ENCODE measurements at regions not wholly inside any gene's neighbourhood (a gene's known extent, or its start where the extent isn't known, plus 50 kb on each side); places are given as distances from the start of the nearest gene placed in this dataset.

- TF ChIP-seq CTCF (IDR thresholded peaks at IDR 0.05; ENCODE audit: insufficient read depth, low read length, severe bottlenecking), result no peak
- Histone ChIP-seq H3K4me3 (ENCODE audit: low read depth, low read length) (no peak overlapping the region), H3K27me3 (ENCODE audit: control insufficient read depth, insufficient read depth, low read length) (no peaks in the 10 kb centered on the region), H3K36me3 (ENCODE audit: control insufficient read depth, insufficient read depth, low read length) (no peaks in the 10 kb centered on the region)
- FAIRE-seq (no peak), DNase-seq (ENCODE audit: low read depth) (no peak)
Observed at GRCh38 chr19:28430214-28430613, 782.7 kb downstream of the UQCRFS1 start.

GRCh38 chr19:28429356-28429755, 783.6 kb downstream of the UQCRFS1 start:
- DNase-seq (ENCODE audit: low read depth), result no peak
- no peak overlapping the region for H3K4me3 ChIP-seq (ENCODE audit: low read depth, low read length)
- no peak for FAIRE-seq
- no peak for TF ChIP-seq CTCF (IDR thresholded peaks at IDR 0.05; ENCODE audit: insufficient read depth, low read length, severe bottlenecking)
- no peaks in the 10 kb centered on the region for H3K36me3 ChIP-seq (ENCODE audit: control insufficient read depth, insufficient read depth, low read length)
- H3K27me3 ChIP-seq (ENCODE audit: control insufficient read depth, insufficient read depth, low read length), result no peaks in the 10 kb centered on the region

GRCh38 chr19:28428663-28429348, 784.1 kb downstream of the UQCRFS1 start:
- FAIRE-seq (no peak), DNase-seq (ENCODE audit: low read depth) (no peak)
- no peak for TF ChIP-seq CTCF (IDR thresholded peaks at IDR 0.05; ENCODE audit: insufficient read depth, low read length, severe bottlenecking)
- no peaks in the 10 kb centered on the region for H3K36me3 ChIP-seq (ENCODE audit: control insufficient read depth, insufficient read depth, low read length)
- no peak overlapping the region for H3K4me3 ChIP-seq (ENCODE audit: low read depth, low read length)
- no peaks in the 10 kb centered on the region for H3K27me3 ChIP-seq (ENCODE audit: control insufficient read depth, insufficient read depth, low read length)

- H3K27me3 ChIP-seq (ENCODE audit: control insufficient read depth, insufficient read depth, low read length), result no peaks in the 10 kb centered on the region
- H3K4me3 ChIP-seq (ENCODE audit: low read depth, low read length), result no peak overlapping the region
- no peak for TF ChIP-seq CTCF (IDR thresholded peaks at IDR 0.05; ENCODE audit: insufficient read depth, low read length, severe bottlenecking)
- DNase-seq (ENCODE audit: low read depth), result no peak
- no peaks in the 10 kb centered on the region for H3K36me3 ChIP-seq (ENCODE audit: control insufficient read depth, insufficient read depth, low read length)
- peak; percentile 40 for FAIRE-seq
Observed at GRCh38 chr19:28427376-28428083, 785.4 kb downstream of the UQCRFS1 start.

- Histone ChIP-seq H3K4me3 (ENCODE audit: low read depth, low read length) (no peak overlapping the region), H3K27me3 (ENCODE audit: control insufficient read depth, insufficient read depth, low read length) (no peaks in the 10 kb centered on the region), H3K36me3 (ENCODE audit: control insufficient read depth, insufficient read depth, low read length) (no peaks in the 10 kb centered on the region)
- no peak for TF ChIP-seq CTCF (IDR thresholded peaks at IDR 0.05; ENCODE audit: insufficient read depth, low read length, severe bottlenecking)
- FAIRE-seq (no peak), DNase-seq (ENCODE audit: low read depth) (peak; percentile 26)
Observed at GRCh38 chr19:28426730-28427225, 786.2 kb downstream of the UQCRFS1 start.

Data from bronchial epithelial cell (primary cell).